Heart left ventricle (tissue), 16 donors: ENCODE measurements at regions not wholly inside any gene's neighbourhood (a gene's known extent, or its start where the extent isn't known, plus 50 kb on each side); places are given as distances from the start of the nearest gene placed in this dataset.
A peak's percentile ranks its signal among the peaks of the same experiment; 100 is the strongest.
"Not testable (repeated sequence)": the region's sequence is repeated elsewhere in the genome, so short reads cannot be mapped to it uniquely, and the experiment has no call there.

Experiments used
- ATAC-seq, 4 donors: fragments of 200-7000 bp; cut with Tn5 transposase; one replicate each; pipeline ENCODE4 v1.9.1; 2020 to 2022; ENCODE audit warnings: moderate library complexity in 4 of 4, mild to moderate bottlenecking in 3 of 4, moderate number of reproducible peaks in 1 of 4
- DNase-seq, 5 donors: peaks; one replicate each; pipeline ENCODE4 v3.0.0-alpha.2; 2020
- H3K27ac ChIP-seq, 12 donors: fragments of 200-600 bp; sonication (generic) in 4 of 12; one replicate each; pipeline versions ENCODE4 v1.5.0 to v1.8.0; 2016 to 2022; ENCODE audit warnings: mild to moderate bottlenecking in 2 of 12
- H3K27me3 ChIP-seq, 9 donors: fragments of 200-600 bp; sonication (generic) in 2 of 9; one replicate each; pipeline versions ENCODE4 v1.5.1 to v1.8.0; 2016 to 2022; ENCODE audit warnings: mild to moderate bottlenecking in 3 of 9
- H3K36me3 ChIP-seq, 9 donors: fragments of 200-600 bp; sonication (generic) in 2 of 9; one replicate each; pipeline versions ENCODE4 v1.5.0 to v1.8.0; 2018 to 2022; ENCODE audit warnings: mild to moderate bottlenecking in 2 of 9
- H3K4me1 ChIP-seq, 12 donors: fragments of 200-600 bp; sonication (generic) in 4 of 12; one replicate each; pipeline versions ENCODE4 v1.5.0 to v1.8.0; 2016 to 2022; ENCODE audit warnings: mild to moderate bottlenecking in 3 of 12
- H3K4me3 ChIP-seq, 12 donors: fragments of 200-600 bp; sonication (generic) in 4 of 12; one replicate each; pipeline versions ENCODE4 v1.5.0 to v1.8.0; 2017 to 2022; ENCODE audit warnings: mild to moderate bottlenecking in 9 of 12, moderate library complexity in 4 of 12
- H3K9me3 ChIP-seq, 12 donors: fragments of 200-600 bp; sonication (generic) in 4 of 12; one replicate each; pipeline versions ENCODE4 v1.5.0 to v1.8.0; 2016 to 2022; ENCODE audit warnings: mild to moderate bottlenecking in 1 of 12
- POLR2A ChIP-seq, 2 donors: fragments of 450-650 bp; IDR thresholded peaks; one replicate each; pipeline ENCODE4 v1.6.1; 2017; ENCODE audit warnings: antibody characterized with exemption in 2 of 2, mild to moderate bottlenecking in 2 of 2, moderate library complexity in 2 of 2
- WGBS, 4 donors: extraction: QIAGEN DNeasy Blood & Tissue Kit in 2 of 4; methylation state at CpG; one replicate each; pipeline versions ENCODE4 v1.1.5 to v1.1.7; 2013 to 2018; 5-methylcytosine and 5-hydroxymethylcytosine counted together
- intact Hi-C, 10 donors: fragments of 100-400 bp; cut with DNase I; formaldehyde crosslinking; loops; one replicate each; pipeline versions ENCODE4 v1.11.1 to v1.14.2; 2022
- TF ChIP-seq, protein P1 (sequence below), 12 donors: fragments of 200-600 bp; sonication (generic) in 4 of 12; IDR thresholded peaks; one replicate each; pipeline versions ENCODE4 v1.5.0 to v1.8.0; 2018 to 2022; ENCODE audit warnings: antibody characterized with exemption in 12 of 12, mild to moderate bottlenecking in 5 of 12
- donor health status: ischemic (EF 13 %, LVEDD 7.1; RV severe dilation, severe dysfunction).
- donor health status: healthy with polysubstance abuse.
- donor health status: DM: no; HTN: yes; CAD: no.
- donor health status: DM: no; HTN: no; CAD: no.
- donor health status: ischemic (EF 25% LVEDD 6.9; RV normal size, moderate dysfunction).
- donor health status: ischemic (EF 25% LVEDD 5.7; RV mildly dilated, moderate dysfunction).
- donor health status: healthy.
- donor health status: DM: yes; HTN: yes; CAD: no.
- donor health status: ischemic (EF 35%, LVEDD 5.7; RV mildly dilated, moderate dysfunction).
- donor health status: nonischemic (EF 11% LVEDD 7.7; RV severe dilation, severe dysfunction).
- donor health status: DM: yes; HTN: yes; CAD: no.
- donor health status: PGD.
- donor health status: ischemic (EF 29% LVEDD 5.4; RV normal size, mild dysfunction).
- donor health status: nonischemic (EF 23%, LVEDD 6.1; RV moderate dilation, normal function).

DNA sequence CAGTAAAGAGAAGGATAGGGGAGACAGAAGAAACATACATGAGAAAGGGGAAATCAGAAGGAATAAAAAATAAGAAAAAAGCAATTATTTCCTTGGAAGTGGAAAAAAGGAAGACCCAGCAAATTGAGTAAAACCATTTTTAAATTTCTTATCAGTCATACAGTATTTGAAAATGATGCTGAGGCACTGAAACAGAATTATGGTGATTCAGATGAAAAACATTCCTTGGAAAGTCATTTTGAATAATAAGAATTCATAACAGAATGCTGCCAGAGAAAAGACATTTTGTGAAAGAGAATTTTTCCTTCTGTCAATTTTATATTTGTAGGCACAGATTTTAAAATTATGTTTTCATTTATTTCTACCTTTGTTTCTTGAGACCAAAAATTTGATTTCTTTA lies 895.5 kb upstream of the EPHA5 start:
- ATAC-seq (no peak), DNase-seq (no peak)
- Histone ChIP-seq H3K27ac (peak overlapping the region in 1 of 12 donors; percentile 11), H3K9me3 (no peaks in the 10 kb centered on the region), H3K4me3 (no peak overlapping the region), H3K27me3 (no peaks in the 10 kb centered on the region), H3K4me1 (peaks cover 0 to 3% (median 0%) of the 10 kb centered on the region in 12 donors), H3K36me3 (no peaks in the 10 kb centered on the region)
- TF ChIP-seq POLR2A (IDR thresholded peaks at IDR 0.05) = no peak
- TF ChIP-seq, protein P1, sequence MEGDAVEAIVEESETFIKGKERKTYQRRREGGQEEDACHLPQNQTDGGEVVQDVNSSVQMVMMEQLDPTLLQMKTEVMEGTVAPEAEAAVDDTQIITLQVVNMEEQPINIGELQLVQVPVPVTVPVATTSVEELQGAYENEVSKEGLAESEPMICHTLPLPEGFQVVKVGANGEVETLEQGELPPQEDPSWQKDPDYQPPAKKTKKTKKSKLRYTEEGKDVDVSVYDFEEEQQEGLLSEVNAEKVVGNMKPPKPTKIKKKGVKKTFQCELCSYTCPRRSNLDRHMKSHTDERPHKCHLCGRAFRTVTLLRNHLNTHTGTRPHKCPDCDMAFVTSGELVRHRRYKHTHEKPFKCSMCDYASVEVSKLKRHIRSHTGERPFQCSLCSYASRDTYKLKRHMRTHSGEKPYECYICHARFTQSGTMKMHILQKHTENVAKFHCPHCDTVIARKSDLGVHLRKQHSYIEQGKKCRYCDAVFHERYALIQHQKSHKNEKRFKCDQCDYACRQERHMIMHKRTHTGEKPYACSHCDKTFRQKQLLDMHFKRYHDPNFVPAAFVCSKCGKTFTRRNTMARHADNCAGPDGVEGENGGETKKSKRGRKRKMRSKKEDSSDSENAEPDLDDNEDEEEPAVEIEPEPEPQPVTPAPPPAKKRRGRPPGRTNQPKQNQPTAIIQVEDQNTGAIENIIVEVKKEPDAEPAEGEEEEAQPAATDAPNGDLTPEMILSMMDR (IDR thresholded peaks at IDR 0.05) = no peak
- intact Hi-C loops = no loop called here

DNA sequence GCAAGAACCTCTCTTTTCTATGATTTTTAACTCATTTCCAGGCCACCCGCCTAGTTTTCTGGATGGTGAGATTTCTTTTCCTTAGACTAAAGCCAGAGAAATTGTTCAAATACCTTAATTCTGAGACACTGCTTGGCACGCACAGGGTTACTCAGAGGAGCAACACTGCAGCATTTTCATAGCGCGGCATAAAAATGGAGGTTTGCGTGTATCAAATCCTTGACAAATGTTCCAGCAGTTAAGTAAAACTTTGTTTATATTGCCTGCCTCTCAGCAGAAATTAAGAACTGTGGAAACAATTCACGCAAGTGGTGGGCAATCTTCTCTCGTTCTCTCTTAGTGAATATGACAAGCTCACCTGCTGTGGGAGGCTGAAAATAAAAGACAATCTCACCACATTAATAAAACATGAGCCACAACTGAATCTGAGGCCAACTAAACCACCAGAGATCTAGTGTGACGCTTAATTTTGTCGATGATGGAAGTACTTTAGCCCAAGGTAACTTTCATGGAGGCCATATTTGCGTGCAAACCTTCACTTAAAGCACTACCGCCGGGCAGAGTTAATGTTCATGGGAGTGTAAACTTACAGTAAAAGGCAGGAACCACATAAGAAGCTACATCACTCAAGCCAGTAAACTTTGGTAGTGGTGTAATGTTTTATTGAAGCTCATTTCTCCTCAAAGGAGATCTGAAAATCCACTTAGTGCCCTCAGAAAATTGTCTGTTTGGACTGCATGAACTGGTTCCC lies 894.8 kb upstream of the EPHA5 start:
- H3K4me3 ChIP-seq = peak overlapping the region in 1 of 12 donors; percentile 7
- ATAC-seq (no peak), DNase-seq (no peak)
- H3K27me3 ChIP-seq = no peaks in the 10 kb centered on the region
- peaks cover 0 to 3% (median 0%) of the 10 kb centered on the region in 12 donors for H3K4me1 ChIP-seq
- H3K9me3 ChIP-seq = no peaks in the 10 kb centered on the region
- H3K36me3 ChIP-seq = no peaks in the 10 kb centered on the region
- TF ChIP-seq, protein P1 (IDR thresholded peaks at IDR 0.05) = no peak
- no peak for TF ChIP-seq POLR2A (IDR thresholded peaks at IDR 0.05)
- peak overlapping the region in 2 of 12 donors; percentile 9 to 11 for H3K27ac ChIP-seq
- WGBS, 4 donors = 75 to 86% (median 82%) methylated on average over 12 of the region's 12 CpGs
- intact Hi-C loops = no loop called here

DNA sequence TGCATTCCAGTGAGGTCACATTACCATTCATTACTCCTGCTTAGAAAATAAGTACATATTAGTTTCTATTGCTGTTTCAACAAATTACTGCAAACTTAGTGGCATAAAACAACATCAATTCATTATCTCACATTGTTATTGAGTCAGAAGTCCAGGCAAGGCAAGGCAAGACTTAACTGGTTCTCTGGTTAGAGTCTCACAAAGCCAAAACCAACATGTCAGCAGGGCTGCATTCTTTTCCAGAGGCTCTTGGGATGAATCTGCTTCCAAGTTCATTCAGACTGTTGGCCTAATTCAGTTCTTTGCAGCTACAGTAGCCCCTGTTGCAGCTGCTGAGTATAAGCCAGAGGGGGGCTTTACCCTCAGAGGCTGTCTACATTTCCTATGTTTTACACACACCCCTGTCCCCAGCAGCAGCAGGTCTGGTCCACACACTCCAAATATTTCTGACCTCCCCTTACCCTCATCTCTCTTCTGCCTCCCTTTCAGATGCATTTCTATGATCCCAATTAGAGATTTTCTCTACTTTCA lies 892.1 kb upstream of the EPHA5 start:
- Histone ChIP-seq H3K27ac (no peak overlapping the region), H3K9me3 (no peaks in the 10 kb centered on the region), H3K4me1 (peaks cover 0 to 3% (median 0%) of the 10 kb centered on the region in 12 donors), H3K27me3 (no peaks in the 10 kb centered on the region), H3K36me3 (no peaks in the 10 kb centered on the region), H3K4me3 (no peak overlapping the region)
- intact Hi-C loops = no loop called here
- no peak for DNase-seq
- no peak for ATAC-seq
- no peak for TF ChIP-seq POLR2A (IDR thresholded peaks at IDR 0.05)
- TF ChIP-seq, protein P1 (IDR thresholded peaks at IDR 0.05) = no peak

DNA sequence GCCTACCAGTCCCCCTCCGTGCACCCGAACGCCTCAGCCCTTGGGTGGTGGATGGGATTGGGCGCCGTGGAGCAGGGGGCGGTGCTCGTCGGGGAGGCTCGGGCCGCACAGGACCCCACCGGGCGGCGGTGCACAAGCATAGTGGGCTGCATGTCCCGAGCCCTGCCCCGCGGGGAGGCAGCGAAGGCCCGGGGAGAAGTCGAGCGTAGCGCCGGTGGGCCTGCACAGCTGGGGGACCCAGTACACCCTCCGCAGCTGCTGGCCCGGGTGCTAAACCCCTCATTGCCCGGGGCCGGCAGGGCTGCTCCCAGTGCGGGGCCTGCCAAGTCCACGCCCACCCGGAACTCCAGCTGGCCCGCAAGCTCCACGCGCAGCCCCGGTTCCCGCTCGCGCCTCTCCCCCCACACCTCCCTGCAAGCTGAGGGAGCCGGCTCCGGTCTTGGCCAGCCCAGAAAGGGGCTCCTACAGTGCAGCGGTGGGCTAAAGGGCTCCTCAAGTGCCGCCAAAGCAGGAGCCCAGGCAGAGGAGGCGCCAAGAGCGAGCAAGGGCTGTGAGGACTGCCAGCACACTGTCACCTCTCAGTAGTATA lies 891.3 kb upstream of the EPHA5 start:
- WGBS, 4 donors = 94 to 95% (median 95%) methylated on average over 16 to 42 of the region's 42 CpGs
- H3K4me1 ChIP-seq, H3K27ac ChIP-seq, ATAC-seq, H3K27me3 ChIP-seq, H3K4me3 ChIP-seq, H3K9me3 ChIP-seq, H3K36me3 ChIP-seq, DNase-seq, intact Hi-C loops: not testable (repeated sequence)
